Uterus (tissue), 2 donors: ENCODE measurements at regions not wholly inside any gene's neighbourhood (a gene's known extent, or its start where the extent isn't known, plus 50 kb on each side); places are given as distances from the start of the nearest gene placed in this dataset.

Experiments
- POLR2A ChIP-seq, 2 donors: fragments of 450-650 bp; IDR thresholded peaks; one replicate each; pipeline ENCODE4 v1.6.1; 2016; ENCODE audit warnings: antibody characterized with exemption in 2 of 2, mild to moderate bottlenecking in 1 of 2, moderate library complexity in 1 of 2
- TF ChIP-seq, protein P1 (sequence below), 4 experiments: fragments of 200-600 bp in 2 of 4; fragments of 450-650 bp in 2 of 4; sonication (generic) in 2 of 4; IDR thresholded peaks; one replicate each; pipeline ENCODE4 v1.5.1; 2016 to 2019; ENCODE audit warnings: antibody characterized with exemption in 4 of 4, mild to moderate bottlenecking in 2 of 4, moderate library complexity in 1 of 4

DNA sequence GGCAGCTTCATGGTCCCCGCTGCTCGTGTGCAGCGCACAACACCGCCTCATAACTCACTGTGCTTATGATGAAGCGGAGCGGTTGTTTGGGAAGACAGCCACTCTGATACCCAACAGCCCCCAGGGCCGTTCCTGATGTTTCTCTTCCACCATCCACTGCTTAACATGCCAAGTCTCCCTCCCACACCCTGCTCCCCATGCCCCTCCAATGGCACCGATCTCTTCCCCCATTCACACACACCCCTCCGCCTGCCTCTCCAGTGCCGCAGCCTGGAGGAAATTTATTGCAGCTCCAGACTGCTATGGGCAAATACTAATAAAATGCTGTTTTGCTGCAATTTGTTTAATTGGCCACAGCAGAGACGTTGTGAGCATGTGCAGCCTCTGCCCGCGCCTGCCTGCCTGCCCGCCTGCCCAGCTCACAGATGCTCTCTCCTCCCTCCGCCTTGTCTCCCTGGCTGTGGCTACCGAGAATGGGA, 80.3 kb upstream of the LHX1 start:
- TF ChIP-seq, protein P1, sequence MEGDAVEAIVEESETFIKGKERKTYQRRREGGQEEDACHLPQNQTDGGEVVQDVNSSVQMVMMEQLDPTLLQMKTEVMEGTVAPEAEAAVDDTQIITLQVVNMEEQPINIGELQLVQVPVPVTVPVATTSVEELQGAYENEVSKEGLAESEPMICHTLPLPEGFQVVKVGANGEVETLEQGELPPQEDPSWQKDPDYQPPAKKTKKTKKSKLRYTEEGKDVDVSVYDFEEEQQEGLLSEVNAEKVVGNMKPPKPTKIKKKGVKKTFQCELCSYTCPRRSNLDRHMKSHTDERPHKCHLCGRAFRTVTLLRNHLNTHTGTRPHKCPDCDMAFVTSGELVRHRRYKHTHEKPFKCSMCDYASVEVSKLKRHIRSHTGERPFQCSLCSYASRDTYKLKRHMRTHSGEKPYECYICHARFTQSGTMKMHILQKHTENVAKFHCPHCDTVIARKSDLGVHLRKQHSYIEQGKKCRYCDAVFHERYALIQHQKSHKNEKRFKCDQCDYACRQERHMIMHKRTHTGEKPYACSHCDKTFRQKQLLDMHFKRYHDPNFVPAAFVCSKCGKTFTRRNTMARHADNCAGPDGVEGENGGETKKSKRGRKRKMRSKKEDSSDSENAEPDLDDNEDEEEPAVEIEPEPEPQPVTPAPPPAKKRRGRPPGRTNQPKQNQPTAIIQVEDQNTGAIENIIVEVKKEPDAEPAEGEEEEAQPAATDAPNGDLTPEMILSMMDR (IDR thresholded peaks at IDR 0.05), result no peak
- no peak for TF ChIP-seq POLR2A (IDR thresholded peaks at IDR 0.05)
